ENCODE measurements at regions not wholly inside any gene's neighbourhood (a gene's known extent, or its start where the extent isn't known, plus 50 kb on each side); places are given as distances from the start of the nearest gene placed in this dataset.

- TF ChIP-seq SP2 (CRISPR knock-in tag; IDR thresholded peaks at IDR 0.05) (no peak), ZNF24 (IDR thresholded peaks at IDR 0.05) (no peak), KDM5A (IDR thresholded peaks at IDR 0.05; ENCODE audit: borderline replicate concordance, low read length) (no peak), ZFP36L2 (CRISPR knock-in tag; IDR thresholded peaks at IDR 0.05) (no peak), HNRNPLL (IDR thresholded peaks at IDR 0.05; ENCODE audit: low read depth, low read length, poor library complexity, severe bottlenecking) (no peak), CTCF (CRISPR knock-in tag; IDR thresholded peaks at IDR 0.05) (no peak), ETV6 (CRISPR knock-in tag; conservative IDR thresholded peaks at IDR 0.05) (no peak), HNRNPH1 (optimal IDR thresholded peaks at IDR 0.05; ENCODE audit: low read depth, low read length) (no peak), PHF8 (CRISPR knock-in tag; IDR thresholded peaks at IDR 0.05) (no peak), MAX (IDR thresholded peaks at IDR 0.05) (no peak), POLR2AphosphoS5 (IDR thresholded peaks at IDR 0.05; ENCODE audit: low read depth, low read length) (no peak)
Observed at GRCh38 chrX:113124693-113125092, 284.1 kb upstream of the AMOT start.
